ENCODE measurements at regions not wholly inside any gene's neighbourhood (a gene's known extent, or its start where the extent isn't known, plus 50 kb on each side); places are given as distances from the start of the nearest gene placed in this dataset.

GRCh38 chr3:87761795-87762194 is 297.0 kb downstream of the CGGBP1 start:
- TF ChIP-seq CTCF (IDR thresholded peaks at IDR 0.05; ENCODE audit: extremely low read depth in 1 of 2, insufficient read depth in 1 of 2, low read depth in 1 of 2, low read length in 2 of 2): no peak
- no peak for TF ChIP-seq EZH2 (IDR thresholded peaks at IDR 0.05; ENCODE audit: borderline replicate concordance, low read depth, low read length, severe bottlenecking)
